Lower leg skin (tissue), 4 donors: ENCODE measurements at regions not wholly inside any gene's neighbourhood (a gene's known extent, or its start where the extent isn't known, plus 50 kb on each side); places are given as distances from the start of the nearest gene placed in this dataset.
"Not testable (repeated sequence)": the region's sequence is repeated elsewhere in the genome, so short reads cannot be mapped to it uniquely, and the experiment has no call there.

Experiments
- DNase-seq, 2 donors: peaks; one replicate each; pipeline ENCODE4 v3.0.0-alpha.2; 2019; ENCODE audit warnings: low spot score in 2 of 2
- H3K4me3 ChIP-seq: fragments of 200-600 bp; sonication (generic); 2 replicates; pipeline ENCODE4 v1.5.1; 2017; ENCODE audit warnings: mild to moderate bottlenecking, low read depth; ENCODE audit not compliant: poor library complexity, severe bottlenecking
- CTCF ChIP-seq, 3 donors: fragments of 450-650 bp; IDR thresholded peaks; one replicate each; pipeline ENCODE4 v1.5.1; 2016; ENCODE audit warnings: antibody characterized with exemption in 3 of 3, mild to moderate bottlenecking in 3 of 3, moderate library complexity in 2 of 3
- WGBS, 2 donors: methylation state at CpG; one replicate each; pipeline ENCODE4 v1.1.5; 2018; 5-methylcytosine and 5-hydroxymethylcytosine counted together
- intact Hi-C: fragments of 100-400 bp; cut with DNase I; formaldehyde crosslinking; loops from one replicate; pipeline ENCODE4 v1.15.0; 2023; ENCODE audit warnings: low total_unique reads

GRCh38 chr21:8419925-8420560 is 2101.3 kb upstream of the TPTE start:
- 82 to 86% methylated on average over 1 to 2 of the region's 2 CpGs for WGBS, 2 donors
- DNase-seq = peak; percentile 6 to 16
- intact Hi-C loops = not testable (repeated sequence)
- peak overlapping the region; percentile 0 for H3K4me3 ChIP-seq
- TF ChIP-seq CTCF (IDR thresholded peaks at IDR 0.05) = peak in 1 of 3 donors; percentile 98

GRCh38 chr21:8427790-8428667 is 2093.4 kb upstream of the TPTE start:
- intact Hi-C loops, DNase-seq, H3K4me3 ChIP-seq: not testable (repeated sequence)
- WGBS, 2 donors = no CpG with 5 or more reads among the region's 47 CpGs

GRCh38 chr21:8428668-8429456 is 2092.5 kb upstream of the TPTE start:
- DNase-seq, H3K4me3 ChIP-seq, intact Hi-C loops: not testable (repeated sequence)
- no CpG with 5 or more reads among the region's 43 CpGs for WGBS, 2 donors

- intact Hi-C loops, H3K4me3 ChIP-seq, DNase-seq: not testable (repeated sequence)
- no CpG with 5 or more reads among the region's 64 CpGs for WGBS, 2 donors
Measured at GRCh38 chr21:8434710-8435109, 2086.7 kb upstream of the TPTE start.

- WGBS, 2 donors = no CpG with 5 or more reads among the region's 54 CpGs
- intact Hi-C loops, DNase-seq, H3K4me3 ChIP-seq: not testable (repeated sequence)
Measured at GRCh38 chr21:8443093-8443492, 2078.3 kb upstream of the TPTE start.

- WGBS, 2 donors = no CpG with 5 or more reads among the region's 18 CpGs
Measured at GRCh38 chr21:8449807-8450206, 2071.6 kb upstream of the TPTE start.

GRCh38 chr21:8455279-8456128 is 2065.9 kb upstream of the TPTE start:
- intact Hi-C loops, DNase-seq, H3K4me3 ChIP-seq: not testable (repeated sequence)
- WGBS, 2 donors = no CpG with 5 or more reads among the region's 6 CpGs

More at GRCh38 chr21:8449807-8450206, 2071.6 kb upstream of the TPTE start:
- H3K4me3 ChIP-seq, DNase-seq, intact Hi-C loops: not testable (repeated sequence)

GRCh38 chr21:8464403-8465152 is 2056.8 kb upstream of the TPTE start:
- WGBS, 2 donors = no CpG with 5 or more reads among the region's 3 CpGs

GRCh38 chr21:8466642-8467041 is 2054.7 kb upstream of the TPTE start:
- intact Hi-C loops, DNase-seq, H3K4me3 ChIP-seq: not testable (repeated sequence)
- no CpG with 5 or more reads among the region's 10 CpGs for WGBS, 2 donors

More at GRCh38 chr21:8464403-8465152, 2056.8 kb upstream of the TPTE start:
- intact Hi-C loops, DNase-seq, H3K4me3 ChIP-seq: not testable (repeated sequence)
